Peyer's patch (tissue), 4 donors: ENCODE measurements at regions not wholly inside any gene's neighbourhood (a gene's known extent, or its start where the extent isn't known, plus 50 kb on each side); places are given as distances from the start of the nearest gene placed in this dataset.

Source experiments
- POLR2A ChIP-seq, 2 donors: fragments of 450-650 bp; IDR thresholded peaks; one replicate each; pipeline ENCODE4 v1.5.1; 2017; ENCODE audit warnings: antibody characterized with exemption in 2 of 2, mild to moderate bottlenecking in 2 of 2, moderate library complexity in 2 of 2
- TF ChIP-seq, protein P1 (sequence below), 6 experiments: fragments of 450-650 bp in 4 of 6; fragments of 200-600 bp in 2 of 6; sonication (generic) in 1 of 6; IDR thresholded peaks; one replicate each; pipeline ENCODE4 v1.5.1; 2017 to 2019; ENCODE audit warnings: antibody characterized with exemption in 6 of 6, mild to moderate bottlenecking in 3 of 6, moderate library complexity in 1 of 6

DNA sequence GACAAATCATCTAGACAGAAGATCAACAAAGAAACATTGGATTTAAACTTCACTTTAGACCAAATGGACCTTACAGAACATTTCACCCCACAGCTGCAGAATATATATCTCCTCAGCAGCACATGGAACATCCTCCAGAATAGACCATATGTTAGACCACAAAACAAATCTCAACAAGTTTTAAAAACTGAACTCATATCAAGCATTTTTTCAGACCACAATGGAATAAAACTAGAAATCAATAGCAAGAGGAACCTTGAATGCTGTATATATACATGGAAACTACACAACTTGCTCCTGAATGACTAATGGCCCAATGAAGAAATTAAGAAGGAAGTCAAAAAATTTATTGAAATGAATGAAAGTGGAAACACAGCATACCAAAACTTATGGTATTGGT, 157.7 kb downstream of the MTERF1 start:
- TF ChIP-seq, protein P1, sequence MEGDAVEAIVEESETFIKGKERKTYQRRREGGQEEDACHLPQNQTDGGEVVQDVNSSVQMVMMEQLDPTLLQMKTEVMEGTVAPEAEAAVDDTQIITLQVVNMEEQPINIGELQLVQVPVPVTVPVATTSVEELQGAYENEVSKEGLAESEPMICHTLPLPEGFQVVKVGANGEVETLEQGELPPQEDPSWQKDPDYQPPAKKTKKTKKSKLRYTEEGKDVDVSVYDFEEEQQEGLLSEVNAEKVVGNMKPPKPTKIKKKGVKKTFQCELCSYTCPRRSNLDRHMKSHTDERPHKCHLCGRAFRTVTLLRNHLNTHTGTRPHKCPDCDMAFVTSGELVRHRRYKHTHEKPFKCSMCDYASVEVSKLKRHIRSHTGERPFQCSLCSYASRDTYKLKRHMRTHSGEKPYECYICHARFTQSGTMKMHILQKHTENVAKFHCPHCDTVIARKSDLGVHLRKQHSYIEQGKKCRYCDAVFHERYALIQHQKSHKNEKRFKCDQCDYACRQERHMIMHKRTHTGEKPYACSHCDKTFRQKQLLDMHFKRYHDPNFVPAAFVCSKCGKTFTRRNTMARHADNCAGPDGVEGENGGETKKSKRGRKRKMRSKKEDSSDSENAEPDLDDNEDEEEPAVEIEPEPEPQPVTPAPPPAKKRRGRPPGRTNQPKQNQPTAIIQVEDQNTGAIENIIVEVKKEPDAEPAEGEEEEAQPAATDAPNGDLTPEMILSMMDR (IDR thresholded peaks at IDR 0.05) = no peak
- TF ChIP-seq POLR2A (IDR thresholded peaks at IDR 0.05) = no peak
